H1 (cell line): ENCODE measurements at regions not wholly inside any gene's neighbourhood (a gene's known extent, or its start where the extent isn't known, plus 50 kb on each side); places are given as distances from the start of the nearest gene placed in this dataset.

Experiments
- CTCF ChIA-PET: fragments of 300-600 bp; sonication (Branson Sonifier 250); formaldehyde crosslinking; loops from one replicate; lab custom pipeline; 2021; ENCODE audit not compliant: partially characterized antibody; lab: Charles Lee
- POLR2A ChIA-PET: fragments of 300-600 bp; sonication (Branson Sonifier 250); formaldehyde crosslinking; loops from one replicate; lab custom pipeline; 2021; ENCODE audit warnings: inconsistent platforms; ENCODE audit not compliant: partially characterized antibody; lab: Charles Lee
- DNase-seq, 2 experiments: peaks; one replicate each; pipeline versions ENCODE4 v3.0.0 to v3.0.0-alpha.2; 2010 to 2022; ENCODE audit warnings: low spot score in 2 of 2, low read depth in 1 of 2, mixed read lengths in 1 of 2
- FAIRE-seq: peaks from 2 replicates; lab custom pipeline; 2011; peaks lifted over from hg19 to GRCh38; lab: Jason Lieb, UNC
- H2AFZ ChIP-seq: 2 replicates; pipeline ENCODE4 v1.8.1; 2012; ENCODE audit warnings: low read length, inconsistent platforms
- H2AK5ac ChIP-seq: 2 replicates; pipeline ENCODE4 v1.6.1; 2013; ENCODE audit warnings: low read depth, low read length
- H2BK120ac ChIP-seq: replicated peaks from 2 replicates; pipeline ENCODE3; 2013; ENCODE audit warnings: low read depth, low read length, inconsistent platforms
- H2BK12ac ChIP-seq: 2 replicates; pipeline ENCODE4 v1.6.1; 2013; ENCODE audit warnings: low read depth, low read length
- H2BK15ac ChIP-seq: 2 replicates; pipeline ENCODE4 v1.6.1; 2013; ENCODE audit warnings: low read length
- H2BK20ac ChIP-seq: 2 replicates; pipeline ENCODE4 v1.6.1; 2013; ENCODE audit warnings: low read length
- H2BK5ac ChIP-seq: 2 replicates; pipeline ENCODE4 v1.6.1; 2013; ENCODE audit warnings: low read depth, low read length
- H3K14ac ChIP-seq: 2 replicates; pipeline ENCODE4 v1.6.1; 2013; ENCODE audit warnings: inconsistent platforms; ENCODE audit not compliant: insufficient read length
- H3K18ac ChIP-seq: 2 replicates; pipeline ENCODE4 v1.6.1; 2013; ENCODE audit warnings: low read length; ENCODE audit errors: extremely low read depth
- H3K23ac ChIP-seq: 2 replicates; pipeline ENCODE4 v1.6.1; 2013; ENCODE audit warnings: inconsistent platforms; ENCODE audit not compliant: insufficient read length
- H3K23me2 ChIP-seq: 2 replicates; pipeline ENCODE4 v1.6.1; 2013; ENCODE audit warnings: low read depth, low read length
- H3K27ac ChIP-seq: 2 replicates; pipeline ENCODE4 v1.6.1; 2011; ENCODE audit warnings: low read depth, low read length, inconsistent platforms
- H3K27me3 ChIP-seq, 4 experiments: replicated peaks in 1 of 4; 1 replicate in 1 of 4; 2 replicates in 3 of 4; pipeline versions ENCODE4 v1.6.1 to v1.8.1; 2011 to 2013; ENCODE audit warnings: low read length in 3 of 4, mild to moderate bottlenecking in 3 of 4, inconsistent platforms in 2 of 4, mixed read lengths in 2 of 4, moderate library complexity in 1 of 4; ENCODE audit not compliant: control insufficient read depth in 3 of 4, insufficient read depth in 3 of 4; ENCODE audit errors: extremely low read depth in 1 of 4
- H3K36me3 ChIP-seq, 4 experiments: 2 replicates each; pipeline versions ENCODE4 v1.6.1 to v1.8.1; 2011 to 2013; ENCODE audit warnings: mild to moderate bottlenecking in 4 of 4, low read length in 3 of 4, moderate library complexity in 2 of 4, control low read depth in 1 of 4, inconsistent platforms in 1 of 4; ENCODE audit not compliant: insufficient read depth in 4 of 4, control insufficient read depth in 2 of 4
- H3K4ac ChIP-seq: replicated peaks from 2 replicates; pipeline ENCODE3; 2013; ENCODE audit warnings: low read length, low read depth, mixed read lengths, inconsistent platforms; ENCODE audit not compliant: insufficient read length
- H3K4me1 ChIP-seq, 4 experiments: replicated peaks in 1 of 4; 1 replicate in 1 of 4; 2 replicates in 3 of 4; pipeline versions ENCODE4 v1.6.1 to v1.8.1; 2011 to 2013; ENCODE audit warnings: low read length in 3 of 4, inconsistent platforms in 2 of 4, mixed read lengths in 1 of 4; ENCODE audit not compliant: insufficient read depth in 4 of 4, control insufficient read depth in 3 of 4
- H3K4me2 ChIP-seq, 2 experiments: 2 replicates each; pipeline versions ENCODE4 v1.6.1 to v1.8.1; 2011 to 2013; ENCODE audit warnings: low read depth in 2 of 2, low read length in 2 of 2, control low read depth in 1 of 2, inconsistent platforms in 1 of 2, mild to moderate bottlenecking in 1 of 2; ENCODE audit not compliant: insufficient read depth in 1 of 2
- H3K4me3 ChIP-seq, 4 experiments: fragments of 200-600, 300-600 bp in 1 of 4; sonication (generic), shearing (Covaris generic), sonication (Bioruptor Twin) in 1 of 4; 2 replicates each; pipeline versions ENCODE4 v1.5.1 to v1.8.1; 2011 to 2016; ENCODE audit warnings: low read length in 4 of 4, low read depth in 3 of 4, control low read depth in 2 of 4, inconsistent platforms in 2 of 4, mild to moderate bottlenecking in 2 of 4, mixed read lengths in 1 of 4, moderate library complexity in 1 of 4; ENCODE audit not compliant: insufficient read depth in 2 of 4; ENCODE audit errors: extremely low read depth in 1 of 4
- H3K56ac ChIP-seq: replicated peaks from 2 replicates; pipeline ENCODE3; 2013; ENCODE audit warnings: low read depth, mild to moderate bottlenecking, mixed read lengths, low read length, inconsistent platforms; ENCODE audit not compliant: insufficient read length
- H3K79me1 ChIP-seq: 2 replicates; pipeline ENCODE4 v1.6.1; 2013; ENCODE audit warnings: low read depth, low read length, control low read depth
- H3K79me2 ChIP-seq, 2 experiments: 2 replicates each; pipeline versions ENCODE4 v1.6.1 to v1.8.1; 2012 to 2013; ENCODE audit warnings: low read length in 2 of 2, mild to moderate bottlenecking in 2 of 2, inconsistent platforms in 1 of 2; ENCODE audit not compliant: insufficient read depth in 2 of 2, control insufficient read depth in 1 of 2
- H3K9ac ChIP-seq, 4 experiments: replicated peaks in 1 of 4; 1 replicate in 1 of 4; 2 replicates in 3 of 4; pipeline versions ENCODE4 v1.6.1 to v1.8.1; 2011 to 2013; ENCODE audit warnings: low read depth in 3 of 4, low read length in 3 of 4, control low read depth in 2 of 4, mild to moderate bottlenecking in 2 of 4, moderate library complexity in 2 of 4, inconsistent platforms in 1 of 4; ENCODE audit errors: extremely low read depth in 1 of 4
- H3K9me3 ChIP-seq, 2 experiments: 2 replicates each; pipeline versions ENCODE4 v1.6.1 to v1.8.1; 2012 to 2013; ENCODE audit warnings: mild to moderate bottlenecking in 2 of 2, moderate library complexity in 2 of 2, control low read depth in 1 of 2, inconsistent platforms in 1 of 2, low read depth in 1 of 2, low read length in 1 of 2, mixed read lengths in 1 of 2; ENCODE audit not compliant: insufficient read depth in 2 of 2
- H4K20me1 ChIP-seq, 2 experiments: replicated peaks in 1 of 2; 2 replicates each; pipeline versions ENCODE3 to v1.8.1; 2011 to 2013; ENCODE audit warnings: inconsistent platforms in 2 of 2, low read length in 2 of 2, mild to moderate bottlenecking in 1 of 2; ENCODE audit not compliant: insufficient read depth in 2 of 2, control insufficient read depth in 1 of 2
- H4K5ac ChIP-seq: 2 replicates; pipeline ENCODE4 v1.6.1; 2013; ENCODE audit warnings: low read length, low read depth, mixed read lengths, inconsistent platforms; ENCODE audit not compliant: insufficient read length
- H4K8ac ChIP-seq: 2 replicates; pipeline ENCODE4 v1.8.0; 2013; ENCODE audit warnings: mild to moderate bottlenecking, moderate library complexity, low read length, inconsistent platforms; ENCODE audit not compliant: insufficient read depth; ENCODE audit errors: extremely low read depth
- H4K91ac ChIP-seq: replicated peaks from 2 replicates; pipeline ENCODE3; 2013; ENCODE audit warnings: low read length, mixed read lengths, inconsistent platforms; ENCODE audit not compliant: insufficient read length
- EGR1 ChIP-seq: IDR thresholded peaks from 2 replicates; pipeline ENCODE4 v1.6.1; 2011; ENCODE audit warnings: low read depth, low read length, borderline replicate concordance
- PHF8 ChIP-seq: fragments of 200-600 bp; sonication (generic); conservative IDR thresholded peaks from 2 replicates; pipeline ENCODE4 v1.7.1; 2012; ENCODE audit warnings: low read depth, mild to moderate bottlenecking, inconsistent platforms, low read length, moderate library complexity
- SP1 ChIP-seq: IDR thresholded peaks from 2 replicates; pipeline ENCODE4 v1.6.1; 2011; ENCODE audit warnings: low read depth, low read length
- SUZ12 ChIP-seq: fragments of 200-600 bp; sonication (generic); IDR thresholded peaks from 2 replicates; pipeline ENCODE4 v1.6.1; 2012; ENCODE audit warnings: mild to moderate bottlenecking, inconsistent platforms, low read length, moderate library complexity, mixed read lengths
- WGBS, 2 experiments: shearing (Covaris generic) in 1 of 2; methylation state at CpG; one replicate each; pipeline versions ENCODE4 v1.1.6 to v1.1.7; 2013 to 2015; ENCODE audit warnings: low lambda C conversion rate in 2 of 2, mixed read lengths in 2 of 2, inconsistent platforms in 1 of 2, low coverage in 1 of 2, missing lambda C conversion rate in 1 of 2; ENCODE audit not compliant: insufficient replicate concordance in 2 of 2, insufficient coverage in 1 of 2, insufficient read length in 1 of 2; ENCODE audit errors: extremely low coverage in 1 of 2, missing lambda C conversion rate in 1 of 2; 5-methylcytosine and 5-hydroxymethylcytosine counted together
- TF ChIP-seq, protein P1 (sequence below), 3 experiments: IDR thresholded peaks; 1 replicate in 2 of 3; 2 replicates in 1 of 3; pipeline versions ENCODE4 v1.5.1 to v1.6.1; 2011; ENCODE audit warnings: low read length in 3 of 3, mild to moderate bottlenecking in 3 of 3, inconsistent platforms in 2 of 3, low read depth in 1 of 3, moderate library complexity in 1 of 3; ENCODE audit not compliant: insufficient read depth in 1 of 3; ENCODE audit errors: control extremely low read depth in 1 of 3

DNA sequence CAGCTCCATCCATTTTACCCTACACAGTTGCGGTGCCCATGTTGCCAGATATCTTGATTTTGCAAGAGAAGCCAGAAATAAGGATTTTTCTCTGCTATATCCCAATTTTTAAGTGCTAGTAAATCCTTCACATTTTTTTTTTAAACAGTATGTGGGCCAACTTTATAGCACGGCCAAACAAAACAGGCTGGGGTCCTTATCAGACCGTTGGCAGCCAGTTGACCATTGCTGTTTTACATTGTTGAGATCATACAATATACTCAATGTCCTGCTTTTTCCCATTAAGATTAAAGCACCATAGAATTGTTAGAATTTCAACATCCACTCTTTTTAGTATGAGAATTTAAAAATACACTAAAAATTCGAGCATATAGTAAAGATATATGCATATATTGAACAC, 150.9 kb downstream of the SPCS3 start:
- FAIRE-seq (no peak), DNase-seq (no peak)
- Histone ChIP-seq H4K20me1 (no peaks in the 10 kb centered on the region), H3K79me2 (no peaks in the 10 kb centered on the region), H3K27me3 (no peaks in the 10 kb centered on the region), H3K4me2 (no peak overlapping the region), H3K27ac (no peak overlapping the region), H2BK20ac (no peak overlapping the region), H3K4me1 (no peaks in the 10 kb centered on the region), H3K14ac (no peak overlapping the region), H3K9me3 (0 out of 4 replicates have a peak, but pooled peaks cover 0 to under 1% of the 10 kb centered on the region in 2 experiments), H3K79me1 (no peaks in the 10 kb centered on the region), H3K23ac (no peak overlapping the region), H3K4ac (no peak overlapping the region), H2AFZ (no peak overlapping the region), H3K23me2 (no peaks in the 10 kb centered on the region), H2BK5ac (no peak overlapping the region), H2AK5ac (no peak overlapping the region), H3K9ac (no peak overlapping the region), H3K18ac (no peak overlapping the region), H4K8ac (no peak overlapping the region), H2BK15ac (no peak overlapping the region), H3K4me3 (no peak overlapping the region), H4K91ac (no peak overlapping the region), H2BK120ac (no peak overlapping the region), H2BK12ac (no peak overlapping the region), H3K36me3 (no peaks in the 10 kb centered on the region), H4K5ac (no peak overlapping the region), H3K56ac (no peak overlapping the region)
- WGBS, 2 experiments = 84% methylated on average over 4 of the region's 4 CpGs; no CpG with 5 or more reads in 1 of the 2 experiments
- POLR2A ChIA-PET = no interaction called here
- TF ChIP-seq SP1 (no peak), EGR1 (no peak), SUZ12 (no peak), PHF8 (no peak)
- TF ChIP-seq, protein P1, sequence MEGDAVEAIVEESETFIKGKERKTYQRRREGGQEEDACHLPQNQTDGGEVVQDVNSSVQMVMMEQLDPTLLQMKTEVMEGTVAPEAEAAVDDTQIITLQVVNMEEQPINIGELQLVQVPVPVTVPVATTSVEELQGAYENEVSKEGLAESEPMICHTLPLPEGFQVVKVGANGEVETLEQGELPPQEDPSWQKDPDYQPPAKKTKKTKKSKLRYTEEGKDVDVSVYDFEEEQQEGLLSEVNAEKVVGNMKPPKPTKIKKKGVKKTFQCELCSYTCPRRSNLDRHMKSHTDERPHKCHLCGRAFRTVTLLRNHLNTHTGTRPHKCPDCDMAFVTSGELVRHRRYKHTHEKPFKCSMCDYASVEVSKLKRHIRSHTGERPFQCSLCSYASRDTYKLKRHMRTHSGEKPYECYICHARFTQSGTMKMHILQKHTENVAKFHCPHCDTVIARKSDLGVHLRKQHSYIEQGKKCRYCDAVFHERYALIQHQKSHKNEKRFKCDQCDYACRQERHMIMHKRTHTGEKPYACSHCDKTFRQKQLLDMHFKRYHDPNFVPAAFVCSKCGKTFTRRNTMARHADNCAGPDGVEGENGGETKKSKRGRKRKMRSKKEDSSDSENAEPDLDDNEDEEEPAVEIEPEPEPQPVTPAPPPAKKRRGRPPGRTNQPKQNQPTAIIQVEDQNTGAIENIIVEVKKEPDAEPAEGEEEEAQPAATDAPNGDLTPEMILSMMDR (IDR thresholded peaks at IDR 0.05; ENCODE audit: control extremely low read depth in 1 of 3, insufficient read depth in 1 of 3, low read depth in 1 of 3, low read length in 3 of 3) = no peak
- CTCF ChIA-PET = no interaction called here
